GM23248 (cell line): ENCODE measurements at regions not wholly inside any gene's neighbourhood (a gene's known extent, or its start where the extent isn't known, plus 50 kb on each side); places are given as distances from the start of the nearest gene placed in this dataset.

Source experiments
- DNase-seq: peaks from one replicate; pipeline ENCODE4 v3.0.0-alpha.2; 2015
- H2AFZ ChIP-seq: fragments of 200-600 bp; sonication (generic); 2 replicates; pipeline ENCODE4 v1.6.1; 2016; ENCODE audit warnings: antibody characterized with exemption
- H3F3A ChIP-seq: fragments of 200-600 bp; sonication (generic); 2 replicates; pipeline ENCODE4 v1.6.1; 2016; ENCODE audit warnings: mild to moderate bottlenecking, antibody characterized with exemption, mixed run types; ENCODE audit not compliant: insufficient read depth
- H3K27ac ChIP-seq: fragments of 200-600 bp; sonication (generic); 2 replicates; pipeline ENCODE4 v1.5.1; 2016; ENCODE audit warnings: mild to moderate bottlenecking
- H3K27me3 ChIP-seq: fragments of 200-600 bp; sonication (generic); replicated peaks from 2 replicates; pipeline ENCODE4 v1.6.1; 2016; ENCODE audit warnings: mild to moderate bottlenecking; ENCODE audit not compliant: insufficient read depth
- H3K36me3 ChIP-seq: fragments of 200-600 bp; sonication (generic); 2 replicates; pipeline ENCODE4 v1.6.1; 2016; ENCODE audit warnings: low read depth, mild to moderate bottlenecking
- H3K4me1 ChIP-seq: fragments of 200-600 bp; sonication (generic); 2 replicates; pipeline ENCODE4 v1.6.1; 2016; ENCODE audit warnings: mild to moderate bottlenecking; ENCODE audit not compliant: insufficient read depth
- H3K4me2 ChIP-seq: fragments of 200-600 bp; sonication (generic); one replicate; pipeline ENCODE4 v1.6.1; 2016; ENCODE audit warnings: mild to moderate bottlenecking; ENCODE audit not compliant: unreplicated experiment
- H3K4me3 ChIP-seq: fragments of 200-600 bp; sonication (generic); 2 replicates; pipeline ENCODE4 v1.5.1; 2016; ENCODE audit warnings: mild to moderate bottlenecking
- H3K79me2 ChIP-seq: fragments of 200-600 bp; sonication (generic); 2 replicates; pipeline ENCODE4 v1.6.1; 2016; ENCODE audit warnings: mild to moderate bottlenecking; ENCODE audit not compliant: insufficient read depth
- H3K9ac ChIP-seq: fragments of 200-600 bp; sonication (generic); 2 replicates; pipeline ENCODE4 v1.6.1; 2016; ENCODE audit warnings: mild to moderate bottlenecking
- H3K9me2 ChIP-seq: fragments of 200-600 bp; sonication (generic); 2 replicates; pipeline ENCODE4 v1.6.1; 2016; ENCODE audit warnings: mixed run types, mild to moderate bottlenecking, moderate library complexity; ENCODE audit not compliant: insufficient read depth
- H3K9me3 ChIP-seq: fragments of 200-600 bp; sonication (generic); one replicate; pipeline ENCODE4 v1.6.1; 2017; ENCODE audit warnings: low read depth
- H4K20me1 ChIP-seq: fragments of 200-600 bp; sonication (generic); 2 replicates; pipeline ENCODE4 v1.6.0; 2016; ENCODE audit not compliant: insufficient read depth
- EZH2 ChIP-seq: fragments of 200-600 bp; sonication (generic); IDR thresholded peaks from 2 replicates; pipeline ENCODE4 v1.6.1; 2018; ENCODE audit warnings: antibody characterized with exemption, mild to moderate bottlenecking; ENCODE audit not compliant: insufficient read depth, poor library complexity, severe bottlenecking
- EZH2phosphoT487 ChIP-seq: fragments of 200-600 bp; sonication (generic); IDR thresholded peaks from 2 replicates; pipeline ENCODE4 v1.6.1; 2018; ENCODE audit warnings: antibody characterized with exemption, moderate library complexity, mild to moderate bottlenecking, low read depth; ENCODE audit not compliant: insufficient read depth
- WGBS, 2 experiments: methylation state at CpG; one replicate each; pipeline ENCODE4 v1.1.6; 2015 to 2017; ENCODE audit warnings: low lambda C conversion rate in 2 of 2, low coverage in 1 of 2; ENCODE audit errors: missing lambda C conversion rate in 2 of 2; 5-methylcytosine and 5-hydroxymethylcytosine counted together
- in situ Hi-C: fragments of 300-500 bp; cut with MboI; formaldehyde crosslinking; loops from 2 replicates; pipeline ENCODE4 v1.15.0; 2020

GRCh38 chr9:25396828-25397227 is 281.4 kb downstream of the TUSC1 start:
- Histone ChIP-seq H2AFZ (no peak overlapping the region), H3K4me2 (no peak overlapping the region), H3K4me1 (no peaks in the 10 kb centered on the region), H3K9ac (no peak overlapping the region), H3K4me3 (no peak overlapping the region), H4K20me1 (no peaks in the 10 kb centered on the region), H3K9me3 (no peaks in the 10 kb centered on the region), H3F3A (no peaks in the 10 kb centered on the region), H3K27me3 (no peaks in the 10 kb centered on the region), H3K27ac (no peak overlapping the region), H3K36me3 (no peaks in the 10 kb centered on the region), H3K79me2 (no peaks in the 10 kb centered on the region), H3K9me2 (no peaks in the 10 kb centered on the region)
- DNase-seq = no peak
- TF ChIP-seq EZH2 = no peak
- TF ChIP-seq EZH2phosphoT487 = no peak
- in situ Hi-C loops = no loop called here

DNA sequence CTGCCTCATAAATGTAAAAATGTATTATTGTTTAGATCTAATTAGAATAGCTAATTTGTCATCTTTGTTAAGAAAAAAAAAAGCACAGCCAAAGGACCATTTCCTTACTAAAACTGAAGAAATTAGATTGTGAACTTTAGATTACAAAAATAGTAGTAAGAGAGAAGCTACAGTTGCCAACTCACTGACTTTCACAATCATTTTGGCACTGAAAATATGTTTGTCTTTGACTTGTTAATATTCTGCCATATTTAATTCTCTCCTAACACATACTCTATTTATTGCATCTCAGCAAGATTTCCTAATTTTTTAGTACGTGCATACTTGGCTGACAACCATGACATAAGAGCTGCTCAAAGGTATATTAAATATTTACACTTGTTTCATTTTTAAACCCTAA is 297.1 kb downstream of the TUSC1 start:
- Histone ChIP-seq H4K20me1 (no peaks in the 10 kb centered on the region), H3K4me2 (no peak overlapping the region), H3K36me3 (no peaks in the 10 kb centered on the region), H3K27me3 (no peaks in the 10 kb centered on the region), H3K9me3 (no peaks in the 10 kb centered on the region), H3K27ac (no peak overlapping the region), H2AFZ (no peak overlapping the region), H3K9ac (no peak overlapping the region), H3K4me1 (no peaks in the 10 kb centered on the region), H3F3A (no peaks in the 10 kb centered on the region), H3K4me3 (no peak overlapping the region), H3K9me2 (no peaks in the 10 kb centered on the region; the same call in 1 of the 2 replicates), H3K79me2 (no peaks in the 10 kb centered on the region)
- no peak for TF ChIP-seq EZH2
- TF ChIP-seq EZH2phosphoT487 = no peak
- in situ Hi-C loops = no loop called here
- DNase-seq = no peak
- 4% methylated on average over 1 of the region's 1 CpG for WGBS, 2 experiments

- no peaks in the 10 kb centered on the region for H3K79me2 ChIP-seq
- H3K27me3 ChIP-seq = no peaks in the 10 kb centered on the region
- H3K27ac ChIP-seq = no peak overlapping the region
- H3K4me2 ChIP-seq = no peak overlapping the region
- DNase-seq = no peak
- H3K9me2 ChIP-seq = no peaks in the 10 kb centered on the region
- no peak overlapping the region for H2AFZ ChIP-seq
- H3K4me3 ChIP-seq = no peak overlapping the region
- H3K9ac ChIP-seq = no peak overlapping the region
- WGBS, 2 experiments = 42 to 53% methylated on average over 6 to 10 of the region's 10 CpGs
- H3K9me3 ChIP-seq = no peaks in the 10 kb centered on the region
- no peaks in the 10 kb centered on the region for H4K20me1 ChIP-seq
- in situ Hi-C loops = no loop called here
- TF ChIP-seq EZH2 = no peak
- no peak for TF ChIP-seq EZH2phosphoT487
- H3K4me1 ChIP-seq = no peaks in the 10 kb centered on the region
- no peaks in the 10 kb centered on the region for H3F3A ChIP-seq
- H3K36me3 ChIP-seq = no peaks in the 10 kb centered on the region
These were observed 301.2 kb downstream of the TUSC1 start for GRCh38 chr9:25377039-25377438.

- H3K4me1 ChIP-seq = no peaks in the 10 kb centered on the region
These were observed 304.0 kb downstream of the TUSC1 start for GRCh38 chr9:25374281-25374680.

GRCh38 chr9:25366906-25367305 is 311.3 kb downstream of the TUSC1 start:
- Histone ChIP-seq H2AFZ (no peak overlapping the region), H3K4me3 (no peak overlapping the region), H3K79me2 (no peaks in the 10 kb centered on the region), H3K27me3 (no peaks in the 10 kb centered on the region), H3K36me3 (no peaks in the 10 kb centered on the region), H3K27ac (no peak overlapping the region), H3K4me1 (no peaks in the 10 kb centered on the region), H3K4me2 (no peak overlapping the region), H3K9me2 (no peaks in the 10 kb centered on the region), H3F3A (no peaks in the 10 kb centered on the region), H3K9me3 (no peaks in the 10 kb centered on the region), H3K9ac (no peak overlapping the region), H4K20me1 (no peaks in the 10 kb centered on the region)
- in situ Hi-C loops = no loop called here
- TF ChIP-seq EZH2phosphoT487 (no peak), EZH2 (no peak)
- no peak for DNase-seq
- 4 to 10% methylated on average over 1 of the region's 1 CpG for WGBS, 2 experiments

More at GRCh38 chr9:25374281-25374680, 304.0 kb downstream of the TUSC1 start:
- Histone ChIP-seq H3K27ac (no peak overlapping the region), H3K36me3 (no peaks in the 10 kb centered on the region), H4K20me1 (no peaks in the 10 kb centered on the region), H3K9ac (no peak overlapping the region), H3K9me2 (no peaks in the 10 kb centered on the region), H3K79me2 (no peaks in the 10 kb centered on the region), H3K4me2 (no peak overlapping the region), H3F3A (no peaks in the 10 kb centered on the region), H3K27me3 (no peaks in the 10 kb centered on the region), H2AFZ (no peak overlapping the region), H3K4me3 (no peak overlapping the region), H3K9me3 (no peaks in the 10 kb centered on the region)
- in situ Hi-C loops = no loop called here
- 4 to 19% methylated on average over 1 of the region's 1 CpG for WGBS, 2 experiments
- DNase-seq = no peak
- TF ChIP-seq EZH2phosphoT487 (no peak), EZH2 (no peak)
